Neural cell (in vitro differentiated cells): ENCODE measurements at regions not wholly inside any gene's neighbourhood (a gene's known extent, or its start where the extent isn't known, plus 50 kb on each side); places are given as distances from the start of the nearest gene placed in this dataset.

Source experiments
- CTCF ChIP-seq: fragments of 450-650 bp; IDR thresholded peaks from 2 replicates; pipeline ENCODE4 v1.5.1; 2014; ENCODE audit warnings: antibody characterized with exemption, mild to moderate bottlenecking, moderate library complexity; ENCODE audit not compliant: poor library complexity, severe bottlenecking
- EZH2 ChIP-seq: fragments of 200-600, 300-800 bp; shearing (Covaris generic), sonication (generic); IDR thresholded peaks from 2 replicates; pipeline ENCODE4 v1.6.1; 2014; ENCODE audit warnings: antibody characterized with exemption, low read length, borderline replicate concordance, mild to moderate bottlenecking; ENCODE audit not compliant: insufficient read depth, poor library complexity, severe bottlenecking
- MXI1 ChIP-seq: fragments of 450-650 bp; conservative IDR thresholded peaks from 2 replicates; pipeline ENCODE4 v1.6.1; 2014; ENCODE audit warnings: antibody characterized with exemption, mild to moderate bottlenecking; ENCODE audit not compliant: poor library complexity, severe bottlenecking
- POLR2AphosphoS5 ChIP-seq: IDR thresholded peaks from 2 replicates; pipeline ENCODE4 v1.6.1; 2012

GRCh38 chr6:15758631-15759215 is 95.9 kb upstream of the DTNBP1 start:
- TF ChIP-seq CTCF: no peak
- no peak for TF ChIP-seq MXI1
- no peak for TF ChIP-seq POLR2AphosphoS5
- TF ChIP-seq EZH2: no peak
